Spleen (tissue), 11 donors: ENCODE measurements at regions not wholly inside any gene's neighbourhood (a gene's known extent, or its start where the extent isn't known, plus 50 kb on each side); places are given as distances from the start of the nearest gene placed in this dataset.
"Not testable (repeated sequence)": the region's sequence is repeated elsewhere in the genome, so short reads cannot be mapped to it uniquely, and the experiment has no call there.

Experiments
- DNase-seq: peaks from one replicate; pipeline ENCODE4 v3.0.0-alpha.2; 2020
- H3K27ac ChIP-seq, 8 donors: fragments of 200-600 bp; sonication (generic) in 7 of 8; 1 replicate in 4 of 8; 2 replicates in 4 of 8; pipeline versions ENCODE4 v1.5.0 to v1.8.0; 2016 to 2021; ENCODE audit warnings: inconsistent platforms in 4 of 8, mild to moderate bottlenecking in 4 of 8, moderate library complexity in 1 of 8
- H3K27me3 ChIP-seq, 7 donors: fragments of 200-600 bp; sonication (generic) in 6 of 7; replicated peaks in 1 of 7; 1 replicate in 4 of 7; 2 replicates in 3 of 7; pipeline versions ENCODE4 v1.5.0 to v1.8.0; 2016 to 2021; ENCODE audit warnings: inconsistent platforms in 3 of 7, mild to moderate bottlenecking in 1 of 7
- H3K36me3 ChIP-seq, 6 donors: fragments of 200-600 bp; sonication (generic) in 5 of 6; 1 replicate in 4 of 6; 2 replicates in 2 of 6; pipeline versions ENCODE4 v1.5.0 to v1.8.0; 2016 to 2021; ENCODE audit warnings: inconsistent platforms in 2 of 6
- H3K4me1 ChIP-seq, 6 donors: fragments of 200-600 bp; sonication (generic) in 5 of 6; 1 replicate in 3 of 6; 2 replicates in 3 of 6; pipeline versions ENCODE4 v1.5.0 to v1.8.0; 2016 to 2021; ENCODE audit warnings: inconsistent platforms in 3 of 6
- H3K4me3 ChIP-seq, 8 donors: fragments of 200-600 bp; sonication (generic) in 7 of 8; 1 replicate in 4 of 8; 2 replicates in 4 of 8; pipeline versions ENCODE4 v1.5.0 to v1.8.0; 2016 to 2021; ENCODE audit warnings: inconsistent platforms in 4 of 8, mild to moderate bottlenecking in 4 of 8, moderate library complexity in 2 of 8
- H3K9me3 ChIP-seq, 8 donors: fragments of 200-600 bp; sonication (generic) in 7 of 8; 1 replicate in 4 of 8; 2 replicates in 4 of 8; pipeline versions ENCODE4 v1.5.0 to v1.8.0; 2016 to 2021; ENCODE audit warnings: inconsistent platforms in 4 of 8
- POLR2A ChIP-seq, 3 donors: fragments of 450-650 bp; IDR thresholded peaks; one replicate each; pipeline ENCODE4 v1.5.1; 2017; ENCODE audit warnings: antibody characterized with exemption in 3 of 3, mild to moderate bottlenecking in 1 of 3
- POLR2AphosphoS5 ChIP-seq, 3 donors: sonication (generic); formaldehyde crosslinking; IDR thresholded peaks; one replicate each; pipeline ENCODE4 v1.5.1; 2017; ENCODE audit warnings: antibody characterized with exemption in 3 of 3
- WGBS, 5 donors: extraction: QIAGEN DNeasy Blood & Tissue Kit in 3 of 5; methylation state at CpG; one replicate each; pipeline versions ENCODE4 v1.1.5 to v1.1.7; 2013 to 2018; 5-methylcytosine and 5-hydroxymethylcytosine counted together
- intact Hi-C: fragments of 100-400 bp; cut with DNase I; formaldehyde crosslinking; loops from one replicate; pipeline ENCODE4 v1.15.0; 2023; ENCODE audit warnings: low total_unique reads
- TF ChIP-seq, protein P1 (sequence below), 11 experiments: fragments of 200-600 bp in 7 of 11; fragments of 450-650 bp in 4 of 11; sonication (generic) in 4 of 11; IDR thresholded peaks in 8 of 11; conservative IDR thresholded peaks in 3 of 11; 1 replicate in 7 of 11; 2 replicates in 4 of 11; pipeline versions ENCODE4 v1.4.0 to v1.8.0; 2016 to 2021; ENCODE audit warnings: antibody characterized with exemption in 11 of 11, inconsistent platforms in 4 of 11, mild to moderate bottlenecking in 1 of 11
- donor health status: healthy with polysubstance abuse.
- donor health status: DM: no; HTN: no; CAD: no; lungs with moderate emphysema.
- donor health status: DM: no; HTN: no; CAD: no.
- donor health status: Bipolar disorder and iron deficiency.
- donor health status: healthy.
- donor health status: DM: no; HTN: no; CAD: no.
- donor health status: DM: yes; HTN: yes; CAD: no.

DNA sequence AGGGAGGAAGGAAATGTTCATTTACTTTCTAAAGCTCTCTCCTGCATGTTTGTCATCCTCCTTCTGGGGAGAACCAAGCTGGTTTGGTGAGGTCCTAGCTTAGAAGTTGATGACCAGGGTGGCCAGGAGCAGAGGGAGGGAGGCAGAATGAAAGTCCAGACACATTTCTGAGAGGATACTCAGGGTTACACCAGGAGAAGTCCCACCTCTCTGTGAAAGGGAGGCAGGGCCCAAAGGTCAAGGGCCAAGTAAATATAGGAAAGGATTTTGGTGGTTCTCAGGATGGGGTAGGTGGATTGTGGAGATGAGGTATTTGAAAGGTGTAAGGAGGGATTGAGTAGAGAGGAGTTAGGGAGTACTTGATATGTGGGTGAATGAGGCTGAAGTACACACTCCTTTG lies 58.0 kb upstream of the FBXO11 start:
- H3K9me3 ChIP-seq = no peaks in the 10 kb centered on the region
- peaks cover 0 to 18% (median 0%) of the 10 kb centered on the region in 7 donors for H3K27me3 ChIP-seq
- intact Hi-C loops = no loop called here
- no peak for DNase-seq
- H3K4me1 ChIP-seq = no peaks in the 10 kb centered on the region
- H3K27ac ChIP-seq = no peak overlapping the region
- H3K36me3 ChIP-seq = no peaks in the 10 kb centered on the region
- no peak for TF ChIP-seq POLR2A (IDR thresholded peaks at IDR 0.05)
- TF ChIP-seq POLR2AphosphoS5 (IDR thresholded peaks at IDR 0.05) = no peak
- TF ChIP-seq, protein P1, sequence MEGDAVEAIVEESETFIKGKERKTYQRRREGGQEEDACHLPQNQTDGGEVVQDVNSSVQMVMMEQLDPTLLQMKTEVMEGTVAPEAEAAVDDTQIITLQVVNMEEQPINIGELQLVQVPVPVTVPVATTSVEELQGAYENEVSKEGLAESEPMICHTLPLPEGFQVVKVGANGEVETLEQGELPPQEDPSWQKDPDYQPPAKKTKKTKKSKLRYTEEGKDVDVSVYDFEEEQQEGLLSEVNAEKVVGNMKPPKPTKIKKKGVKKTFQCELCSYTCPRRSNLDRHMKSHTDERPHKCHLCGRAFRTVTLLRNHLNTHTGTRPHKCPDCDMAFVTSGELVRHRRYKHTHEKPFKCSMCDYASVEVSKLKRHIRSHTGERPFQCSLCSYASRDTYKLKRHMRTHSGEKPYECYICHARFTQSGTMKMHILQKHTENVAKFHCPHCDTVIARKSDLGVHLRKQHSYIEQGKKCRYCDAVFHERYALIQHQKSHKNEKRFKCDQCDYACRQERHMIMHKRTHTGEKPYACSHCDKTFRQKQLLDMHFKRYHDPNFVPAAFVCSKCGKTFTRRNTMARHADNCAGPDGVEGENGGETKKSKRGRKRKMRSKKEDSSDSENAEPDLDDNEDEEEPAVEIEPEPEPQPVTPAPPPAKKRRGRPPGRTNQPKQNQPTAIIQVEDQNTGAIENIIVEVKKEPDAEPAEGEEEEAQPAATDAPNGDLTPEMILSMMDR (IDR thresholded peaks at IDR 0.05 in 8 of 11, conservative IDR thresholded peaks at IDR 0.05 in 3 of 11) = no peak
- H3K4me3 ChIP-seq = no peak overlapping the region

DNA sequence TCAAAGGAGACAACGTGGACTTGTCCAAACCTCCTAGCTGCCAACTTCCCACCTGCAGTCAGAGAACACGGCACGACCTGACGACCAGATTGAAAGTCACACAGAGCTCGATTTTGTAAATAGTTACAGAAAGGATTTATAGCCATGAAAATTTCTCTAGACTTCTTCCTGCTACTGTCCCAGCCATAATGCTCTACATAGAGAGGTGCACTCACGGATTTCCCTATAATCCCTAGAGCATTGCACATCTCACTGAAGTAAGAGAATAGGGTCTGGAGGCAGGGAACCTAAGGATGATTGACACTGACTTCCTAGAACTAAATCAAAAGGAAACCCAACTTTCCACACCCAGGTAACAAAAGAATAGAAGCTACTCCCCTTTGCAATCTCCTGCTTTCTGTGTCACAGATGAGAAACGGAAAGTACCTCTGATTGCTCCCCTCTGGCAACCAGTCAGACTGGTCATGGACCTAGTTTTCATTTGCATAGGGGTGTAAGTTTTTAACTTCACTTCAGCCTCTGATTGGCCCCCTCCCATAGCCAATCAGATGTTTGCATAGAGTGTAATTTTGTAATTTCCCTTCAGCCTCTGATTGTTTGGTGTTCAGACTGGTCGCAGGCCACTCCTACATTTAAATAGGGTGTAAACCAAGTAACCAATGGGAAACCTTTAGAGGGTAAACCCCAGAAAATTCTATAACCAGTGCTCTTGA lies 58.6 kb upstream of the FBXO11 start:
- Histone ChIP-seq H3K4me3 (no peak overlapping the region), H3K4me1 (no peaks in the 10 kb centered on the region), H3K36me3 (no peaks in the 10 kb centered on the region), H3K9me3 (no peaks in the 10 kb centered on the region), H3K27me3 (peaks cover 0 to 18% (median 0%) of the 10 kb centered on the region in 7 donors), H3K27ac (no peak overlapping the region)
- DNase-seq = no peak
- WGBS, 5 donors = 84 to 94% (median 91%) methylated on average over 8 of the region's 8 CpGs
- TF ChIP-seq POLR2A (IDR thresholded peaks at IDR 0.05) (no peak), POLR2AphosphoS5 (IDR thresholded peaks at IDR 0.05) (no peak)
- TF ChIP-seq, protein P1 (IDR thresholded peaks at IDR 0.05 in 8 of 11, conservative IDR thresholded peaks at IDR 0.05 in 3 of 11) = no peak
- intact Hi-C loops = no loop called here

DNA sequence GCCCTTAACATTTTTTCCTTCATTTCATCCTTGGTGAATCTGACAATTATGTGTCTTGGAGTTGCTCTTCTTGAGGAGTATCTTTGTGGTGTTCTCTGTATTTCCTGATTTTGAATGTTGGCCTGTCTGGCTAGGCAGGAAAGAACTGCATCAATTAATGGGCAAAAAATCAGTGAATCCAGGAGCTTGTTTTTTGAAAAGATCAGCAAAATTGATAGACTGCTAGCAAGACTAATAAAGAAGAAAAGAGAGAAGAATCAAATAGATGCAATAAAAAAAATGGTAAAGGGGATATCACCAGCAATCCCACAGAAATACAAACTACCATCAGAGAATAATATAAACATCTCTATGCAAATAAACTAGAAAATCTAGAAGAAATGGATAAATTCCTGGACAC lies 70.4 kb upstream of the FBXO11 start:
- H3K4me3 ChIP-seq, H3K4me1 ChIP-seq, intact Hi-C loops, H3K36me3 ChIP-seq, H3K9me3 ChIP-seq, H3K27me3 ChIP-seq, H3K27ac ChIP-seq, DNase-seq: not testable (repeated sequence)

DNA sequence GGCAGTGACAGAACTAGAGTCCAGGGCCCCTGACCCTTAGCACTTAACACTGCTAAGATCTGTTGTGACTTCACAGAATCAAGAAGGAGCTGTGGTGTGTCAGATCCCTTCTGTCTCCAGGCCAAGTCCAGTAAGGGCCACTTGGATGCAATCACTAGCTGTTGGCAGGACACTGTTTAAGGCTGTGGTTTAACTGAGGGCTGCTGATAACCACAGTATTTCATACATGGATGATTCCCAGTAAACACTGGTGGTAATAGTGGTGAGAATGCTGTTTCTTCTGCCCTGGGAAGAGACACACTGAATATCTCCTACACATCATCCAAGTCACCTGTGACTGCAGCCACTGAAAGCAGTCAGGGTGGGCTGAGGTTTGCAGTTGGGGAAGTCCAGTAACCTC lies 77.7 kb upstream of the FBXO11 start:
- no peak for DNase-seq
- TF ChIP-seq POLR2AphosphoS5 (IDR thresholded peaks at IDR 0.05) (no peak), POLR2A (IDR thresholded peaks at IDR 0.05) (no peak)
- TF ChIP-seq, protein P1 (IDR thresholded peaks at IDR 0.05 in 8 of 11, conservative IDR thresholded peaks at IDR 0.05 in 3 of 11) = no peak
- H3K36me3 ChIP-seq = no peaks in the 10 kb centered on the region
- no peak overlapping the region for H3K27ac ChIP-seq
- no peak overlapping the region for H3K4me3 ChIP-seq
- peaks cover 0 to 4% (median 0%) of the 10 kb centered on the region in 8 donors for H3K9me3 ChIP-seq
- peaks cover 0 to 10% (median 0%) of the 10 kb centered on the region in 6 donors for H3K4me1 ChIP-seq
- H3K27me3 ChIP-seq = no peaks in the 10 kb centered on the region
- intact Hi-C loops = no loop called here

DNA sequence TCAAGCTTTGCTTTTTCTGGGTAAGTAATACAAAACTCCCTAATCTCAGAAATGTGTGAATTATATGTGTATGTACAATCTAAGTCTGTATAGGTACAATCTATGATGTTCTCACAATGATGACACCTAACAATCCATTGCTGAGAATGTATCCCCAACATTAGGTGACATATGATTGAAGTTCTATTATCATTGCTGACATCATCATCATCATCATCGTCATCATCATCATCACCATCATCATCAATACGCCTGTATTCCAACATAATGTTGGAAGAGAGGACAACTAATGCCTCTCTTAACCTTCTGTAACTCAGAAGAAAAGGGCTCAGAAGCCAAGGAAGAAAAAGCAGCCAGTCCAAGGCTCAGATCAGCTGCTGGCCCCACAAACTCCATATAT lies 84.2 kb upstream of the FBXO11 start:
- H3K27me3 ChIP-seq = no peaks in the 10 kb centered on the region
- no peaks in the 10 kb centered on the region for H3K4me1 ChIP-seq
- no peak for DNase-seq
- no peak overlapping the region for H3K4me3 ChIP-seq
- TF ChIP-seq, protein P1 (IDR thresholded peaks at IDR 0.05 in 8 of 11, conservative IDR thresholded peaks at IDR 0.05 in 3 of 11) = no peak
- TF ChIP-seq POLR2A (IDR thresholded peaks at IDR 0.05) (no peak), POLR2AphosphoS5 (IDR thresholded peaks at IDR 0.05) (no peak)
- H3K36me3 ChIP-seq = no peaks in the 10 kb centered on the region
- no peaks in the 10 kb centered on the region for H3K9me3 ChIP-seq
- intact Hi-C loops = no loop called here
- 93 to 99% (median 97%) methylated on average over 2 of the region's 2 CpGs for WGBS, 5 donors
- no peak overlapping the region for H3K27ac ChIP-seq
